ENCODE measurements at regions not wholly inside any gene's neighbourhood (a gene's known extent, or its start where the extent isn't known, plus 50 kb on each side); places are given as distances from the start of the nearest gene placed in this dataset.

DNA sequence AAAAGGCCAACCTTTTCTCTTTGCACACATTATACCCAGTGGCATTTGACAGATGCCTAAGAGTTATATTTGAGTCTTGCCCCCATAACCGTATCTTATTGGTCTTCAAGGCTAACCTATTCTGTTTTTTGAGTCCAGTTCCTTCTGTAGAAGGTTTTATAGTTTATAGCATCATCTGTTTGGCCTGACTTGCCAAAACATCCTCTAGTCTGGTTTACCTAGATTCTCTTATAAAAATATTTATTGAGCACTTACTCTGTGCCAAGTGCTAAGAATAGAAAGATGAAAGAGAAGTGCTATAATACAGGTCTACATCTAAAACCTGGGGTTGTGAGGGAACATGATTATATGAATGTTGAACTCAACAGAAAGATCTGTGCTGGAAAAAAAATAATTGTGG lies 55.9 kb upstream of the PIP4K2A start:
- H3K4me1 ChIP-seq (ENCODE audit: low read length), result peaks cover 17% of the 10 kb centered on the region
- no peak overlapping the region for H3K4me3 ChIP-seq (ENCODE audit: low read length)
- no peaks in the 10 kb centered on the region for H3K9me3 ChIP-seq (ENCODE audit: insufficient read depth, low read length)
- no peaks in the 10 kb centered on the region for H3K36me3 ChIP-seq (replicated peaks; ENCODE audit: low read depth, low read length)
- no peaks in the 10 kb centered on the region for H4K20me1 ChIP-seq (ENCODE audit: insufficient read depth, low read length)
- no peak for TF ChIP-seq EZH2phosphoT487 (IDR thresholded peaks at IDR 0.05; ENCODE audit: low read depth)
- TF ChIP-seq, protein P1, sequence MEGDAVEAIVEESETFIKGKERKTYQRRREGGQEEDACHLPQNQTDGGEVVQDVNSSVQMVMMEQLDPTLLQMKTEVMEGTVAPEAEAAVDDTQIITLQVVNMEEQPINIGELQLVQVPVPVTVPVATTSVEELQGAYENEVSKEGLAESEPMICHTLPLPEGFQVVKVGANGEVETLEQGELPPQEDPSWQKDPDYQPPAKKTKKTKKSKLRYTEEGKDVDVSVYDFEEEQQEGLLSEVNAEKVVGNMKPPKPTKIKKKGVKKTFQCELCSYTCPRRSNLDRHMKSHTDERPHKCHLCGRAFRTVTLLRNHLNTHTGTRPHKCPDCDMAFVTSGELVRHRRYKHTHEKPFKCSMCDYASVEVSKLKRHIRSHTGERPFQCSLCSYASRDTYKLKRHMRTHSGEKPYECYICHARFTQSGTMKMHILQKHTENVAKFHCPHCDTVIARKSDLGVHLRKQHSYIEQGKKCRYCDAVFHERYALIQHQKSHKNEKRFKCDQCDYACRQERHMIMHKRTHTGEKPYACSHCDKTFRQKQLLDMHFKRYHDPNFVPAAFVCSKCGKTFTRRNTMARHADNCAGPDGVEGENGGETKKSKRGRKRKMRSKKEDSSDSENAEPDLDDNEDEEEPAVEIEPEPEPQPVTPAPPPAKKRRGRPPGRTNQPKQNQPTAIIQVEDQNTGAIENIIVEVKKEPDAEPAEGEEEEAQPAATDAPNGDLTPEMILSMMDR (IDR thresholded peaks at IDR 0.05; ENCODE audit: low read depth, low read length), result no peak
- H3K27me3 ChIP-seq (ENCODE audit: low read depth, low read length), result no peaks in the 10 kb centered on the region
- H2AFZ ChIP-seq (ENCODE audit: low read depth, low read length), result no peak overlapping the region
- H3K79me2 ChIP-seq (ENCODE audit: low read length), result no peaks in the 10 kb centered on the region
- no peak overlapping the region for H3K4me2 ChIP-seq (ENCODE audit: low read length)
- no peak overlapping the region for H3K27ac ChIP-seq (ENCODE audit: low read length)
- no peak overlapping the region for H3K9ac ChIP-seq (ENCODE audit: low read length)

DNA sequence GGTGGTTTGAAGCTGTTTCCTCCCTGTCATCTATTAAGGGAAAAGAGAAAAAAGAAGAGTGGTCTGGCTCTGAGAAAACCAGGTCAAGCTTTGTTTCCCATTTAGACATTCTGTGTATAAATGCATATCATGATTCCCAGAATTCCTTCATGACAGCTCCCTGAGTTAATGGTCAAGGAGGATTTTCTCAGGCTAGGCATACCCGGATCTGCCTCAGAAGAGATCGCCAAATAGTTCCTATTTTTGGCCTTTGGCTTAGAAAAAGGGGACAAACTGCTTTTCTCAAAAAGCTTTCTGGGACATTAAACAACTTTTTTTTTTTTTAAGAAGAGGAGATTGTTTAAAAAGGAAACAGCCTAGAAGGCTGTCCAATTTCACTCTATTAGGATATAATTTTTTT lies 53.5 kb upstream of the PIP4K2A start:
- no peak overlapping the region for H3K4me3 ChIP-seq (ENCODE audit: low read length)
- H3K36me3 ChIP-seq (replicated peaks; ENCODE audit: low read depth, low read length), result no peaks in the 10 kb centered on the region
- no peaks in the 10 kb centered on the region for H3K79me2 ChIP-seq (ENCODE audit: low read length)
- H3K4me2 ChIP-seq (ENCODE audit: low read length), result no peak overlapping the region
- TF ChIP-seq, protein P1 (IDR thresholded peaks at IDR 0.05; ENCODE audit: low read depth, low read length), result no peak
- TF ChIP-seq EZH2phosphoT487 (IDR thresholded peaks at IDR 0.05; ENCODE audit: low read depth), result no peak
- H3K27ac ChIP-seq (ENCODE audit: low read length), result no peak overlapping the region
- H3K9ac ChIP-seq (ENCODE audit: low read length), result no peak overlapping the region
- H2AFZ ChIP-seq (ENCODE audit: low read depth, low read length), result no peak overlapping the region
- H4K20me1 ChIP-seq (ENCODE audit: insufficient read depth, low read length), result no peaks in the 10 kb centered on the region
- no peaks in the 10 kb centered on the region for H3K9me3 ChIP-seq (ENCODE audit: insufficient read depth, low read length)
- peaks cover 17% of the 10 kb centered on the region for H3K4me1 ChIP-seq (ENCODE audit: low read length)
- H3K27me3 ChIP-seq (ENCODE audit: low read depth, low read length), result no peaks in the 10 kb centered on the region

DNA sequence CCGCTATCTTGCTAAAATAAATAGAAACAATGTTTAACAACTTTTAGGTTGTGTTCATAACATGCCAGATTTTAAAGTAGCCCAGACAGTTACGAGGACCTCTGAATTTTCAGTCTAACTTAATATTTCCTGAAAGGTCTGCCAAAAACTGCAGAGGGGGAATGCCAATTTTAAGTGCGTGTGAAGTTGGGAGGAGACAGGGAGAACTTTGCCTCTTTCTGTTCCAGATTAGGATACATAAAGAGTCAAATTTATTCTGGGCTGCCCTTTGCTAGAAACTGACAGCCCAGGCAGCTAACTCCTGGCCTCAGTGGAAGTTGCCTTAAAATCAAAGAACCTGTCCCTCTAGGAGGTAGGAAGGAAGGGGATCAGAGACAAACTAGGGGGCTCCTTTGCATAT lies 52.3 kb upstream of the PIP4K2A start:
- Histone ChIP-seq H3K27ac (ENCODE audit: low read length) (no peak overlapping the region), H3K36me3 (replicated peaks; ENCODE audit: low read depth, low read length) (no peaks in the 10 kb centered on the region), H3K79me2 (ENCODE audit: low read length) (no peaks in the 10 kb centered on the region), H2AFZ (ENCODE audit: low read depth, low read length) (no peak overlapping the region), H3K9ac (ENCODE audit: low read length) (no peak overlapping the region), H3K4me2 (ENCODE audit: low read length) (peak overlapping the region; percentile 43), H3K9me3 (ENCODE audit: insufficient read depth, low read length) (no peaks in the 10 kb centered on the region), H3K4me1 (ENCODE audit: low read length) (peaks cover 17% of the 10 kb centered on the region), H3K27me3 (ENCODE audit: low read depth, low read length) (no peaks in the 10 kb centered on the region), H3K4me3 (ENCODE audit: low read length) (no peak overlapping the region), H4K20me1 (ENCODE audit: insufficient read depth, low read length) (no peaks in the 10 kb centered on the region)
- TF ChIP-seq, protein P1 (IDR thresholded peaks at IDR 0.05; ENCODE audit: low read depth, low read length), result no peak
- no peak for TF ChIP-seq EZH2phosphoT487 (IDR thresholded peaks at IDR 0.05; ENCODE audit: low read depth)

DNA sequence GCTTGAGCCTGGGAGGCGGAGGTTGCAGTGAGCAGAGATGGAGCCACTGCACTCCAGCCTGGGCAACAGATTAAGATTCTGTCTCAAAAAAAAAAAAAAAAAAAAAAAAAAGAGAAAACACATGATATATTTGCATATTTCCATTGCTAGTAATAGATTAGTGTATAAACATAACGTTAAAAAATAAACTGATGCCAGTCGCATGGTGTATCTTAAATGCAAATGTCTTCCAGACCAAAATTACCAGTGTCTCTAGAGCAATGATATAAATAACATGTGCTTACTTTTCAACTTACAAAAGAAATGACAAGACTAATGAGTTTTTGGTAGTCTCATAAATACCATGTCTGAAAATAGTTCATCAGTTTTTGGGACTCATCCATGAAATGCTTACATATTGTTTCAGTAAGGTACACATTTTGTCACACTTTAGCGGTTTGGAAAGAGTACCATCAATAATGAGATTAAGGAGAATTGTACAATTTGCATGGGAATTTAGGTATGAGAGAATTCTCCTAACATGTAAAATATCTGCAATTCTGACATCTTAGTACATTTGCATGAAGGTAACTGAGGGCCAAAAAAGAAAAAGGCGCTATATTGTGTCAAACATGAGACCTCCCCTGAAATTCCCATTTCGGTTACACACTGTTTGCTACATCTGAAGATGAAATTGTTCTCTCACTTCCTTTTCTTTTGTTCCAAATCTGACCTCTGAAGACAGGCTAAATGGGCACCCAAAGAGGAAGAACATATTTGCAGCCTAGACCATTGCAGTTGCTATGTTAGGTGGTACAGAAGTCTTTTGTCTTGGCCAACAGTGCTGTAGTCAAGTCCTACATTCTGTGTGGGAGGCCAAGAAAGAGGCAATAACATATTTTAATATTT lies 51.5 kb upstream of the PIP4K2A start:
- Histone ChIP-seq H2AFZ (ENCODE audit: low read depth, low read length) (no peak overlapping the region), H3K79me2 (ENCODE audit: low read length) (no peaks in the 10 kb centered on the region), H3K27ac (ENCODE audit: low read length) (no peak overlapping the region), H3K27me3 (ENCODE audit: low read depth, low read length) (no peaks in the 10 kb centered on the region), H3K9ac (ENCODE audit: low read length) (no peak overlapping the region), H3K36me3 (replicated peaks; ENCODE audit: low read depth, low read length) (no peaks in the 10 kb centered on the region), H3K4me3 (ENCODE audit: low read length) (no peak overlapping the region), H3K9me3 (ENCODE audit: insufficient read depth, low read length) (no peaks in the 10 kb centered on the region), H3K4me2 (ENCODE audit: low read length) (peak overlapping the region; percentile 43), H4K20me1 (ENCODE audit: insufficient read depth, low read length) (no peaks in the 10 kb centered on the region), H3K4me1 (ENCODE audit: low read length) (peaks cover 17% of the 10 kb centered on the region)
- TF ChIP-seq EZH2phosphoT487 (IDR thresholded peaks at IDR 0.05; ENCODE audit: low read depth), result no peak
- TF ChIP-seq, protein P1 (IDR thresholded peaks at IDR 0.05; ENCODE audit: low read depth, low read length), result no peak
